ENCODE measurements at regions not wholly inside any gene's neighbourhood (a gene's known extent, or its start where the extent isn't known, plus 50 kb on each side); places are given as distances from the start of the nearest gene placed in this dataset.

DNA sequence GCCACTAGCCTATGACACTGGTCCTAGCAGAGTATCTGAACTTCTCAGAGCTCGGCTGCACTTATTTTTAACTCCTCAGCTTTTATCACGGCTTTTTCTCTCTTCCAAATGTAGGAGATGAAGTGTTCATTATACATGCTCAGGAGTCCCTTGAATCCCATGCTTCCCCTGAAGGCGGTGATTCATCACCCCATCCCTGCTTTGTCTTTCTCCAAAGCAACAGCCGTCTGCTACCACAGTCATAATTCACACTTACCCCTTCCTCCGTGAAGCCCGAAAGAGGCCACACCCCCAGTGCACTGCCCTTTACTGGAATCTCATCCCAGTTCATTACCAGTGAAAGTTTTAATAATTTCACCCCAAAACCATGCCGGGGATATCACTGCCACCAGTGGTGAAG, 301.5 kb upstream of the SHH start:
- TF ChIP-seq, protein P1, sequence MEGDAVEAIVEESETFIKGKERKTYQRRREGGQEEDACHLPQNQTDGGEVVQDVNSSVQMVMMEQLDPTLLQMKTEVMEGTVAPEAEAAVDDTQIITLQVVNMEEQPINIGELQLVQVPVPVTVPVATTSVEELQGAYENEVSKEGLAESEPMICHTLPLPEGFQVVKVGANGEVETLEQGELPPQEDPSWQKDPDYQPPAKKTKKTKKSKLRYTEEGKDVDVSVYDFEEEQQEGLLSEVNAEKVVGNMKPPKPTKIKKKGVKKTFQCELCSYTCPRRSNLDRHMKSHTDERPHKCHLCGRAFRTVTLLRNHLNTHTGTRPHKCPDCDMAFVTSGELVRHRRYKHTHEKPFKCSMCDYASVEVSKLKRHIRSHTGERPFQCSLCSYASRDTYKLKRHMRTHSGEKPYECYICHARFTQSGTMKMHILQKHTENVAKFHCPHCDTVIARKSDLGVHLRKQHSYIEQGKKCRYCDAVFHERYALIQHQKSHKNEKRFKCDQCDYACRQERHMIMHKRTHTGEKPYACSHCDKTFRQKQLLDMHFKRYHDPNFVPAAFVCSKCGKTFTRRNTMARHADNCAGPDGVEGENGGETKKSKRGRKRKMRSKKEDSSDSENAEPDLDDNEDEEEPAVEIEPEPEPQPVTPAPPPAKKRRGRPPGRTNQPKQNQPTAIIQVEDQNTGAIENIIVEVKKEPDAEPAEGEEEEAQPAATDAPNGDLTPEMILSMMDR (conservative IDR thresholded peaks at IDR 0.05 in 1 of 2, IDR thresholded peaks at IDR 0.05 in 1 of 2; ENCODE audit: extremely low read depth in 1 of 2, insufficient read depth in 1 of 2, low read depth in 1 of 2, low read length in 2 of 2): no peak
- TF ChIP-seq EZH2 (IDR thresholded peaks at IDR 0.05; ENCODE audit: borderline replicate concordance, low read length): no peak

Measured in mammary epithelial cell (primary cell).